ENCODE measurements at regions not wholly inside any gene's neighbourhood (a gene's known extent, or its start where the extent isn't known, plus 50 kb on each side); places are given as distances from the start of the nearest gene placed in this dataset.

GRCh38 chr10:26944261-26944882, 83.6 kb upstream of the ABI1 start:
- TF ChIP-seq CTCF (IDR thresholded peaks at IDR 0.05): no peak
- no peak for TF ChIP-seq POLR2AphosphoS5 (IDR thresholded peaks at IDR 0.05)
- no peak for TF ChIP-seq POLR2A (IDR thresholded peaks at IDR 0.05)
- no peak for TF ChIP-seq EP300 (IDR thresholded peaks at IDR 0.05)
